IMR-90 (cell line): ENCODE measurements at regions not wholly inside any gene's neighbourhood (a gene's known extent, or its start where the extent isn't known, plus 50 kb on each side); places are given as distances from the start of the nearest gene placed in this dataset.

Source experiments
- ATAC-seq: fragments of 200-7000 bp; cut with Tn5 transposase; 2 replicates; pipeline ENCODE4 v1.9.1; 2020; ENCODE audit warnings: low read depth, mild to moderate bottlenecking, moderate library complexity
- BruUV-seq: library from RNA; stranded (reverse); fragments of 400-500 nt; replicated peaks from 2 replicates; lab custom pipeline; 2021; lab: Mats Ljungman, UMichigan
- CTCF ChIA-PET: fragments of 300-600 bp; formaldehyde crosslinking; extraction: SDS; loops from one replicate; lab custom pipeline; 2021; ENCODE audit warnings: antibody characterized with exemption; lab: Yijun Ruan, JAX
- POLR2A ChIA-PET: fragments of 300-600 bp; sonication (Branson Sonifier 250); formaldehyde crosslinking; loops from one replicate; lab custom pipeline; 2022; ENCODE audit warnings: antibody characterized with exemption; ENCODE audit not compliant: unreplicated experiment; lab: Charles Lee
- DNase-seq: peaks from one replicate; pipeline ENCODE4 v3.0.0; 2013
- H2AFZ ChIP-seq: replicated peaks from 2 replicates; pipeline ENCODE3; 2013; ENCODE audit warnings: low read length, mild to moderate bottlenecking; ENCODE audit not compliant: poor library complexity
- H2AK5ac ChIP-seq: 2 replicates; pipeline ENCODE4 v1.6.1; 2013; ENCODE audit warnings: low read depth, low read length, inconsistent platforms
- H2AK9ac ChIP-seq: replicated peaks from 2 replicates; pipeline ENCODE3; 2013; ENCODE audit warnings: mild to moderate bottlenecking, low read depth, low read length, moderate library complexity; ENCODE audit not compliant: poor library complexity
- H2BK120ac ChIP-seq: 2 replicates; pipeline ENCODE4 v1.6.1; 2013; ENCODE audit warnings: low read depth, low read length, inconsistent platforms
- H2BK15ac ChIP-seq: 3 replicates; pipeline ENCODE4 v1.6.1; 2013; ENCODE audit warnings: low read depth, low read length, inconsistent platforms
- H2BK20ac ChIP-seq: 2 replicates; pipeline ENCODE4 v1.6.1; 2013; ENCODE audit warnings: low read depth, mild to moderate bottlenecking, inconsistent platforms, low read length, moderate library complexity
- H2BK5ac ChIP-seq: 2 replicates; pipeline ENCODE4 v1.6.1; 2013; ENCODE audit warnings: mild to moderate bottlenecking, low read depth, low read length, inconsistent platforms; ENCODE audit not compliant: poor library complexity, severe bottlenecking
- H3K14ac ChIP-seq: replicated peaks from 2 replicates; pipeline ENCODE4 v1.6.1; 2013; ENCODE audit warnings: low read depth, low read length, inconsistent platforms
- H3K18ac ChIP-seq: 2 replicates; pipeline ENCODE4 v1.6.1; 2013; ENCODE audit warnings: low read depth, low read length, control low read depth
- H3K23ac ChIP-seq: 2 replicates; pipeline ENCODE4 v1.6.1; 2013; ENCODE audit warnings: low read depth, low read length, inconsistent platforms
- H3K27ac ChIP-seq: 2 replicates; pipeline ENCODE4 v1.5.1; 2013; ENCODE audit warnings: mild to moderate bottlenecking, control low read depth, low read length; ENCODE audit not compliant: insufficient read depth
- H3K27me3 ChIP-seq: 2 replicates; pipeline ENCODE4 v1.6.1; 2013; ENCODE audit warnings: low read length; ENCODE audit not compliant: control insufficient read depth, insufficient read depth
- H3K36me3 ChIP-seq: 2 replicates; pipeline ENCODE4 v1.6.1; 2013; ENCODE audit warnings: low read length, mixed read lengths; ENCODE audit not compliant: control insufficient read depth, insufficient read depth
- H3K4ac ChIP-seq: 2 replicates; pipeline ENCODE4 v1.6.1; 2013; ENCODE audit warnings: low read depth, low read length, inconsistent platforms
- H3K4me1 ChIP-seq: 2 replicates; pipeline ENCODE4 v1.6.1; 2013; ENCODE audit warnings: low read length, mixed read lengths; ENCODE audit not compliant: control insufficient read depth, insufficient read depth
- H3K4me2 ChIP-seq: 2 replicates; pipeline ENCODE4 v1.6.1; 2013; ENCODE audit warnings: low read depth, mild to moderate bottlenecking, control low read depth, low read length, moderate library complexity
- H3K4me3 ChIP-seq: 2 replicates; pipeline ENCODE4 v1.5.1; 2013; ENCODE audit warnings: low read depth, mild to moderate bottlenecking, control low read depth, low read length, moderate library complexity; ENCODE audit not compliant: insufficient read depth
- H3K56ac ChIP-seq: 2 replicates; pipeline ENCODE4 v1.6.1; 2013; ENCODE audit warnings: low read length, inconsistent platforms; ENCODE audit not compliant: insufficient read depth; ENCODE audit errors: extremely low read depth
- H3K79me1 ChIP-seq, 2 experiments: 2 replicates each; pipeline ENCODE4 v1.6.1; 2013; ENCODE audit warnings: low read length in 2 of 2, inconsistent platforms in 1 of 2, low read depth in 1 of 2
- H3K9ac ChIP-seq: 2 replicates; pipeline ENCODE4 v1.6.1; 2013; ENCODE audit warnings: low read depth, low read length, control low read depth
- H3K9me1 ChIP-seq: 2 replicates; pipeline ENCODE4 v1.6.1; 2013; ENCODE audit warnings: low read length, inconsistent platforms; ENCODE audit not compliant: insufficient read depth
- H3K9me3 ChIP-seq: 2 replicates; pipeline ENCODE4 v1.6.1; 2013; ENCODE audit warnings: low read length; ENCODE audit not compliant: control insufficient read depth, insufficient read depth
- H4K20me1 ChIP-seq: 2 replicates; pipeline ENCODE4 v1.6.1; 2013; ENCODE audit warnings: low read length, inconsistent platforms; ENCODE audit not compliant: insufficient read depth
- H4K5ac ChIP-seq: 2 replicates; pipeline ENCODE4 v1.6.1; 2013; ENCODE audit warnings: mild to moderate bottlenecking, low read depth, low read length, control low read depth
- H4K8ac ChIP-seq, 2 experiments: 2 replicates each; pipeline ENCODE4 v1.6.1; 2013; ENCODE audit warnings: low read depth in 2 of 2, low read length in 2 of 2, control low read depth in 1 of 2, inconsistent platforms in 1 of 2
- H4K91ac ChIP-seq: 2 replicates; pipeline ENCODE4 v1.6.1; 2013; ENCODE audit warnings: low read depth, low read length, inconsistent platforms; ENCODE audit not compliant: insufficient read depth
- BHLHE40 ChIP-seq: fragments of 150-350 bp; IDR thresholded peaks from 2 replicates; pipeline ENCODE4 v1.6.1; 2016; ENCODE audit warnings: mild to moderate bottlenecking, low read depth, low read length
- CHD1 ChIP-seq: IDR thresholded peaks from 2 replicates; pipeline ENCODE4 v1.6.1; 2012; ENCODE audit warnings: low read depth, low read length, improper control_type of control experiment
- MAFK ChIP-seq: IDR thresholded peaks from 2 replicates; pipeline ENCODE4 v1.6.1; 2012; ENCODE audit warnings: low read depth, low read length, improper control_type of control experiment
- MXI1 ChIP-seq: IDR thresholded peaks from 2 replicates; pipeline ENCODE4 v1.6.1; 2012; ENCODE audit warnings: low read depth, mild to moderate bottlenecking, low read length, moderate library complexity, borderline replicate concordance
- POLR2A ChIP-seq: IDR thresholded peaks from 2 replicates; pipeline ENCODE4 v1.6.1; 2012; ENCODE audit warnings: mild to moderate bottlenecking, low read depth, low read length
- RCOR1 ChIP-seq: IDR thresholded peaks from 2 replicates; pipeline ENCODE4 v1.6.1; 2012; ENCODE audit warnings: mild to moderate bottlenecking, low read length, improper control_type of control experiment; ENCODE audit not compliant: insufficient replicate concordance
- RFX5 ChIP-seq: IDR thresholded peaks from 2 replicates; pipeline ENCODE4 v1.8.0; 2012; ENCODE audit warnings: low read depth, mild to moderate bottlenecking, low read length, moderate library complexity
- SMC3 ChIP-seq: fragments of 150-350 bp; IDR thresholded peaks from 2 replicates; pipeline ENCODE4 v1.6.1; 2016; ENCODE audit warnings: low read depth, mild to moderate bottlenecking, antibody characterized with exemption, low read length, moderate library complexity
- WGBS, 2 experiments: methylation state at CpG; one replicate each; pipeline versions ENCODE4 v1.1.5 to v1.1.7; 2013; ENCODE audit warnings: missing lambda C conversion rate in 2 of 2; ENCODE audit not compliant: insufficient read length in 1 of 2; ENCODE audit errors: extremely low coverage in 2 of 2; 5-methylcytosine and 5-hydroxymethylcytosine counted together
- dilution Hi-C: fragments of 300-500 bp; cut with HindIII; formaldehyde crosslinking; loops from one replicate; pipeline ENCODE4 v1.14.3; 2018; ENCODE audit warnings: low sequenced_read_pairs; ENCODE audit not compliant: unreplicated experiment
- in situ Hi-C: fragments of 300-500 bp; cut with MboI; formaldehyde crosslinking; loops from 3 replicates; pipeline ENCODE4 v1.14.3; 2019; ENCODE audit warnings: low sequenced_read_pairs, inconsistent platforms, mixed read lengths
- intact Hi-C: fragments of 100-400 bp; cut with micrococcal nuclease; formaldehyde crosslinking; loops from 2 replicates; pipeline ENCODE4 v1.10.0; 2022
- TF ChIP-seq, protein P1 (sequence below): fragments of 150-350 bp; IDR thresholded peaks from 2 replicates; pipeline ENCODE4 v1.6.1; 2016; ENCODE audit warnings: low read depth, mild to moderate bottlenecking, low read length, moderate library complexity, borderline replicate concordance
- TF ChIP-seq, protein P2 (sequence below): fragments of 150-350 bp; IDR thresholded peaks from 2 replicates; pipeline ENCODE4 v1.6.1; 2017; ENCODE audit warnings: mild to moderate bottlenecking, antibody characterized with exemption, low read length, low read depth
- TF ChIP-seq, protein P3 (sequence below): conservative IDR thresholded peaks from 2 replicates; pipeline ENCODE4 v1.5.1; 2012; ENCODE audit warnings: mild to moderate bottlenecking, low read depth, low read length, improper control_type of control experiment

DNA sequence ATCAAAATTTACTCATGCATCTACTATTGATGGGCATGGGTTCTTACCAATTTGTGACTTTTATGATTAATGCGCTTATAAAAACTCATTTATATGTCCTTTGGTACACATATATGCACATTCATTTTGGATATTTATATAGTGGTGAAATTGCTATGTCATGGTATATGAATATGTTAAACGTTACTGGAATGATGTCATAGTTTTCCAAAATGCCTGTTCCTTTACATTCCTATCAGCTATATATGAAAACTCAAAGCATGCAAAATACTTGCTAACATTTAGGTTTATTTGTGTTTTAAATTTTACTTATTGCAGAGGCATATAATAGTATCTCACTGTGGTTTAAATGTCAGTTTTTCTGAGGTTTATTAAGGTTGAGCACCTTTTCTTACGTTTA, 1403.1 kb downstream of the HACE1 start:
- H3K36me3 ChIP-seq: no peaks in the 10 kb centered on the region
- H3K9ac ChIP-seq: no peak overlapping the region
- H2BK15ac ChIP-seq: no peak overlapping the region
- ChIA-PET CTCF (no interaction called here), POLR2A (no interaction called here)
- no peak overlapping the region for H2AK5ac ChIP-seq
- no peak overlapping the region for H4K91ac ChIP-seq
- no peak overlapping the region for H3K18ac ChIP-seq
- intact Hi-C loops (no loop called here), in situ Hi-C loops (no loop called here), dilution Hi-C loops (no loop called here)
- no peak overlapping the region for H3K27ac ChIP-seq
- DNase-seq: no peak
- H4K20me1 ChIP-seq: no peaks in the 10 kb centered on the region
- no peak overlapping the region for H3K14ac ChIP-seq
- no peak overlapping the region for H2AFZ ChIP-seq
- H3K79me1 ChIP-seq: no peaks in the 10 kb centered on the region
- H3K9me1 ChIP-seq: no peaks in the 10 kb centered on the region
- no peak overlapping the region for H4K8ac ChIP-seq
- WGBS, 2 experiments: no CpG with 5 or more reads among the region's 3 CpGs
- BruUV-seq: no TSS peak
- H3K23ac ChIP-seq: no peak overlapping the region
- no peak for ATAC-seq
- no peak overlapping the region for H2BK120ac ChIP-seq
- H3K27me3 ChIP-seq: no peaks in the 10 kb centered on the region
- peaks cover 3% of the 10 kb centered on the region; the same call in 1 of the 2 replicates for H3K9me3 ChIP-seq
- H2BK20ac ChIP-seq: no peak overlapping the region
- no peak overlapping the region for H3K4me3 ChIP-seq
- no peak overlapping the region for H2BK5ac ChIP-seq
- H3K56ac ChIP-seq: no peak overlapping the region
- no peaks in the 10 kb centered on the region for H3K4me1 ChIP-seq
- no peak overlapping the region for H3K4ac ChIP-seq
- H3K4me2 ChIP-seq: no peak overlapping the region
- no peak overlapping the region for H4K5ac ChIP-seq
- H2AK9ac ChIP-seq: no peak overlapping the region
- TF ChIP-seq MXI1 (no peak), RCOR1 (no peak), MAFK (no peak), BHLHE40 (no peak), RFX5 (no peak), SMC3 (no peak), CHD1 (no peak), POLR2A (no peak)
- TF ChIP-seq, protein P1, sequence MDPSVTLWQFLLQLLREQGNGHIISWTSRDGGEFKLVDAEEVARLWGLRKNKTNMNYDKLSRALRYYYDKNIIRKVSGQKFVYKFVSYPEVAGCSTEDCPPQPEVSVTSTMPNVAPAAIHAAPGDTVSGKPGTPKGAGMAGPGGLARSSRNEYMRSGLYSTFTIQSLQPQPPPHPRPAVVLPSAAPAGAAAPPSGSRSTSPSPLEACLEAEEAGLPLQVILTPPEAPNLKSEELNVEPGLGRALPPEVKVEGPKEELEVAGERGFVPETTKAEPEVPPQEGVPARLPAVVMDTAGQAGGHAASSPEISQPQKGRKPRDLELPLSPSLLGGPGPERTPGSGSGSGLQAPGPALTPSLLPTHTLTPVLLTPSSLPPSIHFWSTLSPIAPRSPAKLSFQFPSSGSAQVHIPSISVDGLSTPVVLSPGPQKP: no peak
- TF ChIP-seq, protein P2, sequence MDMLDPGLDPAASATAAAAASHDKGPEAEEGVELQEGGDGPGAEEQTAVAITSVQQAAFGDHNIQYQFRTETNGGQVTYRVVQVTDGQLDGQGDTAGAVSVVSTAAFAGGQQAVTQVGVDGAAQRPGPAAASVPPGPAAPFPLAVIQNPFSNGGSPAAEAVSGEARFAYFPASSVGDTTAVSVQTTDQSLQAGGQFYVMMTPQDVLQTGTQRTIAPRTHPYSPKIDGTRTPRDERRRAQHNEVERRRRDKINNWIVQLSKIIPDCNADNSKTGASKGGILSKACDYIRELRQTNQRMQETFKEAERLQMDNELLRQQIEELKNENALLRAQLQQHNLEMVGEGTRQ: no peak
- TF ChIP-seq, protein P3, sequence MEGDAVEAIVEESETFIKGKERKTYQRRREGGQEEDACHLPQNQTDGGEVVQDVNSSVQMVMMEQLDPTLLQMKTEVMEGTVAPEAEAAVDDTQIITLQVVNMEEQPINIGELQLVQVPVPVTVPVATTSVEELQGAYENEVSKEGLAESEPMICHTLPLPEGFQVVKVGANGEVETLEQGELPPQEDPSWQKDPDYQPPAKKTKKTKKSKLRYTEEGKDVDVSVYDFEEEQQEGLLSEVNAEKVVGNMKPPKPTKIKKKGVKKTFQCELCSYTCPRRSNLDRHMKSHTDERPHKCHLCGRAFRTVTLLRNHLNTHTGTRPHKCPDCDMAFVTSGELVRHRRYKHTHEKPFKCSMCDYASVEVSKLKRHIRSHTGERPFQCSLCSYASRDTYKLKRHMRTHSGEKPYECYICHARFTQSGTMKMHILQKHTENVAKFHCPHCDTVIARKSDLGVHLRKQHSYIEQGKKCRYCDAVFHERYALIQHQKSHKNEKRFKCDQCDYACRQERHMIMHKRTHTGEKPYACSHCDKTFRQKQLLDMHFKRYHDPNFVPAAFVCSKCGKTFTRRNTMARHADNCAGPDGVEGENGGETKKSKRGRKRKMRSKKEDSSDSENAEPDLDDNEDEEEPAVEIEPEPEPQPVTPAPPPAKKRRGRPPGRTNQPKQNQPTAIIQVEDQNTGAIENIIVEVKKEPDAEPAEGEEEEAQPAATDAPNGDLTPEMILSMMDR: no peak
